CD4-positive, alpha-beta T cell treated with Interferon gamma for 1 hour (primary cell): ENCODE measurements at regions not wholly inside any gene's neighbourhood (a gene's known extent, or its start where the extent isn't known, plus 50 kb on each side); places are given as distances from the start of the nearest gene placed in this dataset.
"Not testable (repeated sequence)": the region's sequence is repeated elsewhere in the genome, so short reads cannot be mapped to it uniquely, and the experiment has no call there.

Experiments
- DNase-seq: peaks from one replicate; pipeline ENCODE4 v3.0.0-alpha.2; 2020

- DNase-seq: no peak
Measured at GRCh38 chr6:1230281-1230680, 81.6 kb upstream of the FOXQ1 start.

DNA sequence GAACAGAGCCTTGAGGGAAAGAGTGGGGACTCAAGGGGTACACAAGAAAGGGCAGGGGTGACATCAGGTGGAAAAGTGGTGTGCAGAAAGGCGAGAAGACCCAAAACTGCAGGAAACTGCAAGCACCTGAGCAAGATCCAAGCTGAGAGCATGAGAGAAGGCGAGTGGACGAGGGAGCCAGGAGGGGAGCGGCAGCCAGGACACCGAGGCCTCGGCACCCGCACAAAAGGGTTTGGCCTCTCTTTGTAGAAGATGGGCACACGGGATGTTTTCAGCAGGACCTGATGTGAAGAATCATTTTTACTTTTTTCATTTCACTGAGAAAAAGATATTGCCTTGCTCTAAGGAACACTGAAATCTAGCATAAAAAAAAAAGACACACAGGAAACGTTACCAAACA, 82.1 kb upstream of the FOXQ1 start:
- no peak for DNase-seq

DNA sequence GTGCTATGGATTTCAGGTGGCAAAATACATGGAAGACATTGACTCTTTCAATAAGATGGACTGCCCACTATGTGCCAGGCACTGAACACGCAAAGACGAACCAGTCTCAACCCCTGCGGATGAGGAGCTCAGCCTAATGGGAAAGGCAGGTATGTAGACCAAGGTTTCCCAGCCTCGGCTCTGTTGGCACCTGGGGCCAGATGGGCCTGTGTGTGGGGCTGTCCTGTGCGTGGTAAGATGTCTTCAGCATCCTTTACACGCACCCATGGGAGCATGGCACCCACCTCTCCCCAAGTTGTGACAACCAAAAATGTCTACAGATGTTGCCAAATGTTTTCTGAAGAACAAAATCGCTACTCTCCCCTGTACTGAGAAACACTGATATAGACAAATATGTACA, 82.6 kb upstream of the FOXQ1 start:
- no peak for DNase-seq

DNA sequence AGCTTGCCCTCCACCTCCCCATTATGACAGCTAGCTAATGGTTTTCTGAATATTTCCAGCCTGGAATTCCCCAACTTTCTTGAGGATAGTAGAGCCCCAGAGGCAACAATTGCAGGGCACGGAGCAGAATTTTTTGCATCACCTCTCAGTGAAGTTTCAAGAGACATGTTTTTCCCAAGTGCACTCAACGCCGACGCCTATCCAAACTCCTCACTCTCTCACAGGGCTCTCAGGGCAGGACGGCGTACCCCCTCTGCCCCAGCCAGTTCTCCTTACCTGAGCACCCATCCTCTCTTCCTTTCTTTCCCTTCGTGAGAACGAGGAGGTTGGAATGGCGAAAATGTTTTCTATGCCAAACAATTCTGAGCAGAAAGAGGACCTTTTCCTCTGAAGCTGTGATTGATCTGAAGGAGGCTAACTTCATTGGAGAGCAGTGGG, 83.1 kb upstream of the FOXQ1 start:
- DNase-seq: no peak

DNA sequence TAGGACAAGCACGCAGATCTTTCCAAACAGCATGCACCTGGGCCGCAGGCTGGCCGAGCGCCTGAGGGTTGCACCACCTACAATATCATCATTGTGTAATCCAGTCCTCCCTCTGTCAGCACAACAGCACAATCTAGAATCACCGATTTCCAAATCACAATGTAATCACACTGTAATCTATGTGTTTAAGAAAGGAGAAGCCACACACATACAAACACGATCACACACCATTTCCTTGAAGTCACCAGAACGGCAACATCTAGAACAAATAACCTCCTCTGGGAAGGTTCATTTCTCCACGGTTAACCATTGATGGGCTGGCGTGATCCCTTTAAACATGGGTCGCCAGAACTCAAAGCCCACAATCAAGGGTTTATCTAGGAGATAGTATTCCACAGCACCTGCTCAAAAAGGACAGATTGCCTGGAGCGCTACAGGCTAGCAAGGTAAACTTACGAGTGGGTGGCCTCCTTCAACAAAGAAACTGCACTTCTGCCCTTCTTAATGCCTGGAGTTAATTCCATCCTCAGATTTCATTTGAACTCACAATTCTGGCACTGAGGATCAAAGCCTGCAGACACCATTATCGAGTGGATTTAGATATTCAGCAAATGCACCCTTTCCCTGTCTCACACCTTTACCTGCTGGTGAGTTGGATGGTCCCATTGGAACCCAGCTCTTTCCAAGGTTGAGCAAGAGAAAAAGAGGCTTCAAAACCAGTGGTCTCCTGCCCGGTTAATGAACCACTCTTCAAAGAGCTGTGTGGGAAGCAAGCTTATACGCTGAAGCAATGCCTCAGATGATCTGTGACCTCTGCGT, 83.8 kb upstream of the FOXQ1 start:
- DNase-seq: no peak

GRCh38 chr6:1227600-1227934, 84.3 kb upstream of the FOXQ1 start:
- no peak for DNase-seq

DNA sequence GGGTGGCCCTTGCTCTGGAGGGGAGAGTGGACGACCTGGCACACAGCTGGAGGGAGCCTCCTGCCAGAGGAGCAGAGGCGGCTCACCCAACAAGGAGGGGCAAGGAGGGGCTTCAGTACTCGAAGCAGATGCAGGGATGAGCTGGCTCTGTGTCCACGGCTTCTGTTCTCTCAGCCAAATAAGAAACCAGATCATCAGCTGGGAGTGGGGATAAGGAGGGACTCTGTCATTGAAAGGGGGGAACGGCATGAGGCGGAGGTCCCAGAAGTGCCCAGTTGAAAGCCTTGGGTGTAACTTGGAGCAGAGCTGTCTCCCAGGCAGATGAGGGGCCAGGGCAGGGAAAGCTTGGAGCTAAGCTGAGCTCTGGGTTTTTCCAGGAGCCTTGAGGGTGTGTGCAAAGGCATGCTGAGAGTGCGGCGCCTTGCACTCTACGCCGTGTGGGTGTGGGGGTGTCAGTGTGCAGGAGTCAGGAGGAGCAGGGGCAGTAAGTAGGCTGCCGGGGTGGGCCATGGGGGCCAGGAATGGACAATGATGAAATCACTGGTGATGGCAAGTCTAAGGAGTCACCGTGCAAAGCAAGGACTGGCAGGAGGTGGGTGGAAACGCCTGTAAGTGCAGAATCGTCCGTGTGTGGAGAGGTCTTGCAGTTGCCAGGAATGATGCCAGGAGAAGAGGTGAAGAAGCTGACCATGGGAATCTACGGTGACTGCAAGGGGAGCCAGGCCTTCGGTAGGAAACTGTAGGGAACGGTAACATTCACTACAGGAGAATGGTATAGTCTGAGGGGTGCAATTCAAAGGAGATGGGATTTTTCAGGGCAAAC, 85.4 kb upstream of the FOXQ1 start:
- DNase-seq: no peak

DNA sequence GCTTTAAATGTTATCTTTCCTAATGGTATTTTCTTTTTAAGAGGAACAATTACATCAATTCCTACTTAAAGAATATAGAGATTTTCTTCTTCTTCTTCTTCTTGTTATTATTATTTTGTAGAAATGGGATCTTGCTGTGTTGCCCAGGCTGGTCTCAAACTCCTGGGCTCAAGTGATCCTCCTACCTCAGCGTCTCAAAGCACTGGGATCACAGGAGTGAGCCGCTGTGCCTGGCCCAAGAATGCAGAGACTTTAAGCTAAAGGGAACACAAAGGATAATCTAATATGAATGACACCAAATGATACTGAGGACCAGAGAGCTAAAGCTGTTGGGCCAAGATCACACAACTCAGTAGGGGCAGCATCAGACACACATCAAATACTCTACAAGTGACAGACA, 87.4 kb upstream of the FOXQ1 start:
- DNase-seq: no peak

GRCh38 chr6:1222728-1223595, 88.9 kb upstream of the FOXQ1 start:
- no peak for DNase-seq

DNA sequence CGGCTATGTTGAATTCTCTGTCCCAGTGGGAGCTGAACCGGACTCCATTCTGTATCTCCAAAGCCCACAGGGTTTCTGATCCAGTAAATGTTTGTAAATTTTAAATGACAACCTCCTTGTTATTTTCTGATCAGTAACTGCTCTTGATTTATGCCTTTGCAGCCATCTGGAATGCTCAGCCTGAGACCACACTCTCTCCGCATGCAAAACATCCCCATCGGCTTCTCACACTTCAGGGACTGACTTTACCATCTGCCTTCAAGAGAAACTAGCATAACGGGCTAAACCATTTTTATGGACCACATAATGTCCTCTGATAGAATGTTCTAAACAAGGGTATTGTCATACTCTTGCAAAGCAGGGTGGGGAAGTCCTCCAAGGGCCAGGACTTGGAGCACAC, 94.5 kb upstream of the FOXQ1 start:
- DNase-seq: no peak

- no peak for DNase-seq
Measured at GRCh38 chr6:1216488-1216974, 95.4 kb upstream of the FOXQ1 start.

DNA sequence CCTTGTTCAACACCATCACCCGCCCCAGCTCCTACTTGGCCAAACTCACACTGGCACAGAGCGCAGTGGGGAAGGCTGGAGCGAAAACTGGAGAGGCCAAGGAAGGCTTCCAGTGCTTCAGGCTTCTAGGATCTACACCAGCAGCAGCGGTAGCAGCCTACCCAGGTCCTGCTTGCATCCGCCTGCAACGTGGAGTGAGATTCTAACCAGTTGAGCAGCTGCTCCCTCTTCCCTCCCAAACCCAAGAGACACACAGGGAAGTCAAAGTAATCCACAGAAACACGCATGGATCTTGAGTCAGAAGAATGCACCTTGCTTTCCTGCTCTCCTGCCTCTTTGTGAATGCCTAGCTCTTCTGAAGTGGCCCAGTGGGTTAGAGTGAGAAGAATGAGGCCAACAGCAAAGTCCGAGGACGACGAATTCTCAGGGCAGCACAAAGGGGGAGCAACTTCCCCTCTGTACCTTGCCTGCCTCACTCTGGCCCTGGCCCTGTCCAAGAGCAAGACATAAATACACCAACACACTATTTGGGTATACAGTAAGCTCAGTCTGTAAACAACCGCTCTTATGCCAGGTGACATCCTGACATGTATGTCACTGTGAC, 95.9 kb upstream of the FOXQ1 start:
- no peak for DNase-seq

DNA sequence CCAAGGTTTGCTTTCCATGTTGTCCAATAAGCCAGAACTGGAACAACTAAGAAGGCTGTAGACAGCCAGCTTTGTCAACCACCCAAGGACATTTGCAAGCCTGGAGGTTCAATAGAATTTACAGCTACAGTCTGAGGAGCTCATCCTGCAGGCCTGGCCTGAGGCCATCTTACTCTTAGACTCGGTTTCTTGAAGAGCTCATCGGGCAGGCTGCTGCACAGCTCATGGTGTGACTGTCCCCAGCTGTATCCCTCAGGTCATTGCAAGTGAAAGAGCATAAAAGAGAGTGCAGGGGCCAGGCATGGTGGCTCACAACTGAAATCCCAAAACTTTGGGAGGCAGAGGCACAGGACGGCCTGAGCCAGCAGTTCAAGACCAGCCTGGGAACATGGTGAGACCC, 96.9 kb upstream of the FOXQ1 start:
- no peak for DNase-seq

DNA sequence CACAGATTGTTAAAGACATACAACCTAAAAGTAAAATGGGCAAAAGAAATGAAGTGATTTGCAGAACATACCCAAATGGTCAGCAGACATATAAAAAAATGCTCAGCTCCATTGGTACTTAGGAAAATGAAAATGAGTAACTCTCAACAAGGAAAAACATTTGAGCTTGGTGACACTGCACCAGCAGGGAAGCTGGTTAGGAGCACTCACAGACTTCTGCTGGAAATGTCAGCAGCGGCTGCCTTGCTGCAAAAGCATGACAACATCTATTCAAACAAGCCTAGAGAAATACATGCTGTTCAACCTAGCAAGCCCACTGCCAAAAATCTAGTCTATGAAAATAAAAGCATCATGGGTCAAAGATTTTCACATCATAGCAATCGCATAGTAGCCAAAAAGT, 99.0 kb upstream of the FOXQ1 start:
- no peak for DNase-seq

GRCh38 chr6:1212138-1212537, 99.8 kb upstream of the FOXQ1 start:
- not testable (repeated sequence) for DNase-seq

GRCh38 chr6:1210631-1211030, 101.3 kb upstream of the FOXQ1 start:
- DNase-seq: not testable (repeated sequence)

DNA sequence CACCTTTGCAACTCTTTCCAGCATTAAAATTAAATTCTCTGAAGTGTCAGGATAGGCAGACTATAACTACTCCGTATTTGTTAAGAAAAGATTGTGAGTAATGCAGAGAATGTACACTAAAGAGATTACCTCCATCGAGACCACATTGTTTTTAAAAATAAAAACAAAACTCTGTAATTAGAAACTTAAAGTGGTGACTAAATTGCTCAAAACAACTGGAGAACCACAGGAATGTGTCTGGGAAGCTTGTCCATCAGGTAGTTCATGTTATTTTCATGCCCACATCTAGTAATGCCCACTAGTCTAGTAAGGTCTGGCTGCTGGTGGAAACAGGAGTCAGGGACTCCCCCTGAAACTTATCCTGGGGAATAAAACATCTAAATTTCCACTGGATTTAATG, 103.0 kb upstream of the FOXQ1 start:
- DNase-seq: no peak

- no peak for DNase-seq
Measured at GRCh38 chr6:1203546-1203945, 108.4 kb upstream of the FOXQ1 start.

DNA sequence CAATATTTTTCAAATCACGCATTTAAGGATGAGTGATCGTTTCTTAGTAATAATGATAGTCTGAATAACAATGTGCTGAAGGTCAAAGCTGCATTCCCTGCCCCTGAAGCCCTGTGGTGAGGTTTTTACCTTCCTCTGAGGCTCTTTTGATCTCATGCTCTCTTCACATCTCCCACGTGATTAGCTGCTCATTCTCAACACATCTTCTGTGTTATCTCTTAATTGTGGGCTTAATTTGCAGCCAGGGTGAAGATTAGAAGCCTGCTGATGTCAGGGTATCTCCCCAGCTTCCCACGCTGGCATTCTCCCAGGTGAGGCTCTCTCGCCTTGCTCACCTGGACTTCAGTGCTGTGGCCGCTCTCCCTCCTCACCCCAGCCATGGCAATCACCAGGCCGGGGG, 109.7 kb upstream of the FOXQ1 start:
- DNase-seq: no peak

DNA sequence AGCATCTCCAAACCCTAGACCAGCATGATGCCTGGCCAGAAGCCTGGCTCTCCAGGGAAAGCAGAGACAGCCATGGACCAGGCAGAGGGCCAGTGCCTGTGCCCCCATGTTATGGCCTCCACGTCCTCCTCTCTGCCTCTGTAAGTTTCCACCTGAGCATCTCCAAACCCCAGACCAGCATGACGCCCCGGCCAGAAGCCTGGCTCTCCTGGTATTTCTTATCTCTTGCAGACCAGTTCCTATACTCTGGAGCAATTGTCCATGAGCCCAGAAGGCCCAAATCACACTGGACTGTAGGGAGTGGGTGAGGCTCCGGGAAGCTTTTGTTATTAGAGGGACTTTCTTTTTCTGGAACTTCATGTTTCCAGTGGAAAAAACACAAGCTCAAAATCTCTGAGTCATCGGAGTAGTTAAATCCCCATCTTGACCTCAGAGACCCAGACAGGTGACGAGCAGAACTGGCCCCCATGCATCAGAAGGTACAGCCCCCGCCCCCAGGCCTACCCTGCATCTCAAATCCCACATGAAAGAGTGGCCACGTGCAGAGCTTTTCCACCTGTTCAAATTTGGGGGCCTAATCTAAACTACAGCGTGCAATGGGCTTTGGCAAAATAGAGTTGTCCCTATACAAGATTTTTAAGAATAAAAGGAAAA, 110.2 kb upstream of the FOXQ1 start:
- DNase-seq: no peak

GRCh38 chr6:1200409-1201101, 111.3 kb upstream of the FOXQ1 start:
- DNase-seq: no peak

- DNase-seq: no peak
Measured at GRCh38 chr6:1200081-1200408, 111.9 kb upstream of the FOXQ1 start.
